ENCODE measurements at regions not wholly inside any gene's neighbourhood (a gene's known extent, or its start where the extent isn't known, plus 50 kb on each side); places are given as distances from the start of the nearest gene placed in this dataset.

- TF ChIP-seq POLR2AphosphoS5 (IDR thresholded peaks at IDR 0.05; ENCODE audit: low read depth, low read length) (no peak), REST (IDR thresholded peaks at IDR 0.05; ENCODE audit: insufficient read depth in 1 of 2, low read depth in 2 of 2, low read length in 1 of 2) (no peak), SIN3A (IDR thresholded peaks at IDR 0.05; ENCODE audit: borderline replicate concordance, insufficient read depth, low read depth, low read length) (no peak)
- TF ChIP-seq, protein P1, sequence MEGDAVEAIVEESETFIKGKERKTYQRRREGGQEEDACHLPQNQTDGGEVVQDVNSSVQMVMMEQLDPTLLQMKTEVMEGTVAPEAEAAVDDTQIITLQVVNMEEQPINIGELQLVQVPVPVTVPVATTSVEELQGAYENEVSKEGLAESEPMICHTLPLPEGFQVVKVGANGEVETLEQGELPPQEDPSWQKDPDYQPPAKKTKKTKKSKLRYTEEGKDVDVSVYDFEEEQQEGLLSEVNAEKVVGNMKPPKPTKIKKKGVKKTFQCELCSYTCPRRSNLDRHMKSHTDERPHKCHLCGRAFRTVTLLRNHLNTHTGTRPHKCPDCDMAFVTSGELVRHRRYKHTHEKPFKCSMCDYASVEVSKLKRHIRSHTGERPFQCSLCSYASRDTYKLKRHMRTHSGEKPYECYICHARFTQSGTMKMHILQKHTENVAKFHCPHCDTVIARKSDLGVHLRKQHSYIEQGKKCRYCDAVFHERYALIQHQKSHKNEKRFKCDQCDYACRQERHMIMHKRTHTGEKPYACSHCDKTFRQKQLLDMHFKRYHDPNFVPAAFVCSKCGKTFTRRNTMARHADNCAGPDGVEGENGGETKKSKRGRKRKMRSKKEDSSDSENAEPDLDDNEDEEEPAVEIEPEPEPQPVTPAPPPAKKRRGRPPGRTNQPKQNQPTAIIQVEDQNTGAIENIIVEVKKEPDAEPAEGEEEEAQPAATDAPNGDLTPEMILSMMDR (IDR thresholded peaks at IDR 0.05) = no peak
These were observed 820.5 kb upstream of the SEL1L start for GRCh38 chr14:82354126-82354525.
